Loucy (cell line): ENCODE measurements at regions not wholly inside any gene's neighbourhood (a gene's known extent, or its start where the extent isn't known, plus 50 kb on each side); places are given as distances from the start of the nearest gene placed in this dataset.
"Not testable (repeated sequence)": the region's sequence is repeated elsewhere in the genome, so short reads cannot be mapped to it uniquely, and the experiment has no call there.

Source experiments
- H2AFZ ChIP-seq: fragments of 200-600 bp; sonication (generic); 2 replicates; pipeline ENCODE4 v1.6.0; 2016; ENCODE audit warnings: antibody characterized with exemption, mild to moderate bottlenecking, low read length, moderate library complexity
- H3F3A ChIP-seq: fragments of 200-600 bp; 2 replicates; pipeline ENCODE4 v1.6.0; 2016; ENCODE audit warnings: antibody characterized with exemption, low read depth, mild to moderate bottlenecking
- H3K27me3 ChIP-seq: fragments of 200-600 bp; sonication (generic); 2 replicates; pipeline ENCODE4 v1.6.1; 2014; ENCODE audit warnings: low read length, mild to moderate bottlenecking; ENCODE audit not compliant: insufficient read depth, poor library complexity, severe bottlenecking
- H3K36me3 ChIP-seq: fragments of 200-600 bp; sonication (generic); 2 replicates; pipeline ENCODE4 v1.6.1; 2016; ENCODE audit warnings: low read length; ENCODE audit not compliant: insufficient read depth
- H3K4me1 ChIP-seq: fragments of 200-600 bp; sonication (generic); 2 replicates; pipeline ENCODE4 v1.5.1; 2014; ENCODE audit warnings: low read length, mild to moderate bottlenecking; ENCODE audit not compliant: insufficient read depth, poor library complexity, severe bottlenecking
- H3K4me2 ChIP-seq: fragments of 200-600 bp; sonication (generic); 2 replicates; pipeline ENCODE4 v1.6.0; 2014; ENCODE audit warnings: antibody characterized with exemption, low read length, low read depth, mild to moderate bottlenecking; ENCODE audit not compliant: poor library complexity, severe bottlenecking
- H3K4me3 ChIP-seq: fragments of 200-600 bp; sonication (generic); 2 replicates; pipeline ENCODE4 v1.5.1; 2014; ENCODE audit warnings: low read length, mild to moderate bottlenecking, mixed read lengths; ENCODE audit not compliant: poor library complexity, severe bottlenecking
- H3K79me2 ChIP-seq: fragments of 200-600 bp; sonication (generic); 2 replicates; pipeline ENCODE4 v1.6.1; 2014; ENCODE audit warnings: low read length; ENCODE audit not compliant: insufficient read depth
- H3K9ac ChIP-seq: fragments of 200-600 bp; sonication (generic); 2 replicates; pipeline ENCODE4 v1.6.0; 2014; ENCODE audit warnings: mild to moderate bottlenecking, low read depth, low read length, moderate library complexity; ENCODE audit not compliant: poor library complexity, severe bottlenecking
- H3K9me2 ChIP-seq: fragments of 200-600 bp; sonication (generic); replicated peaks from 2 replicates; pipeline ENCODE4 v1.6.1; 2016; ENCODE audit warnings: low read depth, low read length, mixed read lengths
- H3K9me3 ChIP-seq: fragments of 200-600 bp; sonication (generic); 2 replicates; pipeline ENCODE4 v1.6.1; 2014; ENCODE audit warnings: mild to moderate bottlenecking, antibody characterized with exemption, low read length, low read depth; ENCODE audit not compliant: insufficient read depth
- H4K20me1 ChIP-seq: fragments of 200-600 bp; sonication (generic); 2 replicates; pipeline ENCODE4 v1.6.0; 2014; ENCODE audit warnings: antibody characterized with exemption, low read length, mild to moderate bottlenecking; ENCODE audit not compliant: insufficient read depth, poor library complexity, severe bottlenecking
- EZH2phosphoT487 ChIP-seq: fragments of 200-600 bp; IDR thresholded peaks from 2 replicates; pipeline ENCODE4 v1.6.1; 2018; ENCODE audit warnings: antibody characterized with exemption, mild to moderate bottlenecking, moderate library complexity, borderline replicate concordance
- TF ChIP-seq, protein P1 (sequence below): fragments of 200-600 bp; sonication (generic); conservative IDR thresholded peaks from 2 replicates; pipeline ENCODE4 v1.5.1; 2014; ENCODE audit warnings: mild to moderate bottlenecking, antibody characterized with exemption, low read length

DNA sequence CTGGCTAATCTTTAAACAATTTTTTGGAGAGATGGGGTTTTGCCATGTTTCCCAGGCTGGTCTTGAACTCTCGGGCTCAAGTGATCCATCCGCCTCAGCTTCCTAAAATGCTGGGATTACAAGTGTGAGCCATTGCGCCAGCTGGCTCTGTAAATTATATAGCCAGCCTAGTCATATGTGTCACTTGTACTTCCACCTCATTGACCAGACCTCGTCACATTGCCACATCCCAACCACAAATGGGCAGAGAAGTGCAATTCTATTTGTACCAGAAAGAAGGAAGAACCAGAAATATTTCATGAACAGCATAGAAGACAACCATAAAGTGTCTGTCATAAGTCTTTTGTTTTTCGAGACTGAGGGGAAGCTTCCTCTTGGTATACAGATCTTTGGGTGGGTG lies 71.2 kb upstream of the ADRA1D start:
- H3K4me1 ChIP-seq, result no peaks in the 10 kb centered on the region
- no peaks in the 10 kb centered on the region for H3K79me2 ChIP-seq
- no peak overlapping the region for H3K4me2 ChIP-seq
- H2AFZ ChIP-seq, result no peak overlapping the region
- H3K9me3 ChIP-seq, result no peaks in the 10 kb centered on the region
- no peaks in the 10 kb centered on the region for H3F3A ChIP-seq
- H3K9ac ChIP-seq, result no peak overlapping the region
- TF ChIP-seq, protein P1, sequence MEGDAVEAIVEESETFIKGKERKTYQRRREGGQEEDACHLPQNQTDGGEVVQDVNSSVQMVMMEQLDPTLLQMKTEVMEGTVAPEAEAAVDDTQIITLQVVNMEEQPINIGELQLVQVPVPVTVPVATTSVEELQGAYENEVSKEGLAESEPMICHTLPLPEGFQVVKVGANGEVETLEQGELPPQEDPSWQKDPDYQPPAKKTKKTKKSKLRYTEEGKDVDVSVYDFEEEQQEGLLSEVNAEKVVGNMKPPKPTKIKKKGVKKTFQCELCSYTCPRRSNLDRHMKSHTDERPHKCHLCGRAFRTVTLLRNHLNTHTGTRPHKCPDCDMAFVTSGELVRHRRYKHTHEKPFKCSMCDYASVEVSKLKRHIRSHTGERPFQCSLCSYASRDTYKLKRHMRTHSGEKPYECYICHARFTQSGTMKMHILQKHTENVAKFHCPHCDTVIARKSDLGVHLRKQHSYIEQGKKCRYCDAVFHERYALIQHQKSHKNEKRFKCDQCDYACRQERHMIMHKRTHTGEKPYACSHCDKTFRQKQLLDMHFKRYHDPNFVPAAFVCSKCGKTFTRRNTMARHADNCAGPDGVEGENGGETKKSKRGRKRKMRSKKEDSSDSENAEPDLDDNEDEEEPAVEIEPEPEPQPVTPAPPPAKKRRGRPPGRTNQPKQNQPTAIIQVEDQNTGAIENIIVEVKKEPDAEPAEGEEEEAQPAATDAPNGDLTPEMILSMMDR, result no peak
- TF ChIP-seq EZH2phosphoT487, result no peak
- H3K4me3 ChIP-seq, result no peak overlapping the region
- H3K36me3 ChIP-seq, result no peaks in the 10 kb centered on the region
- H3K27me3 ChIP-seq, result no peaks in the 10 kb centered on the region
- no peaks in the 10 kb centered on the region for H3K9me2 ChIP-seq
- H4K20me1 ChIP-seq, result no peaks in the 10 kb centered on the region

DNA sequence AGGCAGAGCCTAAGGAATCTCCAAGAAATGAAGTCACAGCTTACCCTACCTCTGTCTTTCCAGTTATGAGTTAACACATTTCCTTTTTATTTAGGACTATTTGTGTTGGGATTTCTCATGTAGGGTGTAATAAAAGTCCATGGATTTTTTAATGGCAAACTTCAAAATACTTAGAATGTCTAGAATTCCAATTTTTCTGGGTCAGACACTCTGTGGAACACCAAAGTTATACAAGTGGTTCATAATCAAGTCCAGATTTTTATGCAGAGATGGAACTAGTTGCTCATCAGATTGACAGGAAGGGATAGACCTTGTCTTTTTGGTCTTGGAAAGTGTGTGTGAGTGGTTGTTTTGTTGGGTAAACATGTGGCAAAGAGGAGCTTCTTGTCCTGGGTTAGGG lies 69.8 kb upstream of the ADRA1D start:
- Histone ChIP-seq H3K36me3 (no peaks in the 10 kb centered on the region), H4K20me1 (no peaks in the 10 kb centered on the region), H3K9me3 (no peaks in the 10 kb centered on the region), H3K4me2 (no peak overlapping the region), H3K9ac (no peak overlapping the region), H2AFZ (no peak overlapping the region), H3K4me3 (no peak overlapping the region), H3K4me1 (no peaks in the 10 kb centered on the region), H3K27me3 (no peaks in the 10 kb centered on the region), H3F3A (no peaks in the 10 kb centered on the region), H3K79me2 (no peaks in the 10 kb centered on the region), H3K9me2 (no peaks in the 10 kb centered on the region)
- TF ChIP-seq EZH2phosphoT487, result no peak
- TF ChIP-seq, protein P1, result no peak

DNA sequence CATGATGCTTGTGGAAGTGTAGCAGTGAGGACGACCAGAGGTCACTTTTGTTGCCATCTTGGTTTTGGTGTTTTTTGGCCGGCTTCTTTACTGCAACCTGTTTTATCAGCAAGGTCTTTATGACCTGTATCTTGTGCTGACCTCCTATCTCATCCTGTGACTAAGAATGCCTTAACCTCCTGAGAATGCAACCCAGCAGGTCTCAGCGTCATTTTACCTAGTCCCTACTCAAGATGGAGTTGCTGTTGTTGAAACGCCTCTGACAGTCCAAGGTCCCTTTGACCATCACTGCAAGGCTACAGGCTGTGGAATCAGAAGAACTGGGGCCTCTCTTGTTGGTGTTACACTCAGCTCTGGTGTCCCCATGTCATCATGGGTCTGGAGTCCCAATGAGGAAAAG lies 61.5 kb upstream of the ADRA1D start:
- not testable (repeated sequence) for H3K27me3 ChIP-seq, H3K9me3 ChIP-seq

DNA sequence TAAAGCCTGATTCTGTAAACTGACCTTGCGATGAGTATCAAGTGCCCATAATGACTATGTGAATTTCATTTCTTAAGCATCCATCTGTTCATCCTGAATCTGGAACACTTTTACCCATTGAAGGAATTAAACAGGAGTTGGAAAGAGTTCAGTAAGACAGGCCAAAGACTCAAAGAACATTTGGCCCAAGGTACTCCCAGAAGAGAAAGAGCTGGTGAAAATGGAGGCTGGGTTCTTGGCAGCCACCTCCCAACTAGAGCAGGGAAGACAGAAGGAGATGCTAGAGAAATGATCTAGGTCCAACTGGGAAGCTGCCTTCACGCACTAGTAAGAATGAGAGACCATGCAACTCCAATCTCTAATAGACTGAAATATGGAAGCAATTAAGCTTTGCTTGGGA lies 57.1 kb upstream of the ADRA1D start:
- H3K9ac ChIP-seq, result no peak overlapping the region
- no peaks in the 10 kb centered on the region for H3K4me1 ChIP-seq
- no peaks in the 10 kb centered on the region for H4K20me1 ChIP-seq
- H3K36me3 ChIP-seq, result no peaks in the 10 kb centered on the region
- no peaks in the 10 kb centered on the region for H3K79me2 ChIP-seq
- no peaks in the 10 kb centered on the region for H3F3A ChIP-seq
- H3K27me3 ChIP-seq, result no peaks in the 10 kb centered on the region
- no peaks in the 10 kb centered on the region for H3K9me3 ChIP-seq
- no peak overlapping the region for H3K4me2 ChIP-seq
- no peak overlapping the region for H3K4me3 ChIP-seq
- H3K9me2 ChIP-seq, result no peaks in the 10 kb centered on the region
- H2AFZ ChIP-seq, result no peak overlapping the region
- TF ChIP-seq EZH2phosphoT487, result no peak
- TF ChIP-seq, protein P1, result no peak

More for the DNA sequence above, 61.5 kb upstream of the ADRA1D start:
- H3F3A ChIP-seq, H2AFZ ChIP-seq, H3K9me2 ChIP-seq, H3K79me2 ChIP-seq, H3K4me1 ChIP-seq, H3K4me2 ChIP-seq, H3K4me3 ChIP-seq, H3K36me3 ChIP-seq, H3K9ac ChIP-seq, H4K20me1 ChIP-seq: not testable (repeated sequence)
